IPS DF 4.7 (cell line): ENCODE measurements at regions not wholly inside any gene's neighbourhood (a gene's known extent, or its start where the extent isn't known, plus 50 kb on each side); places are given as distances from the start of the nearest gene placed in this dataset.
"Not testable (repeated sequence)": the region's sequence is repeated elsewhere in the genome, so short reads cannot be mapped to it uniquely, and the experiment has no call there.

ENCODE experiments used
- DNase-seq: peaks from one replicate; pipeline ENCODE4 v3.0.0-alpha.2; 2013; ENCODE audit warnings: low spot score; ENCODE audit errors: extremely low read depth

DNA sequence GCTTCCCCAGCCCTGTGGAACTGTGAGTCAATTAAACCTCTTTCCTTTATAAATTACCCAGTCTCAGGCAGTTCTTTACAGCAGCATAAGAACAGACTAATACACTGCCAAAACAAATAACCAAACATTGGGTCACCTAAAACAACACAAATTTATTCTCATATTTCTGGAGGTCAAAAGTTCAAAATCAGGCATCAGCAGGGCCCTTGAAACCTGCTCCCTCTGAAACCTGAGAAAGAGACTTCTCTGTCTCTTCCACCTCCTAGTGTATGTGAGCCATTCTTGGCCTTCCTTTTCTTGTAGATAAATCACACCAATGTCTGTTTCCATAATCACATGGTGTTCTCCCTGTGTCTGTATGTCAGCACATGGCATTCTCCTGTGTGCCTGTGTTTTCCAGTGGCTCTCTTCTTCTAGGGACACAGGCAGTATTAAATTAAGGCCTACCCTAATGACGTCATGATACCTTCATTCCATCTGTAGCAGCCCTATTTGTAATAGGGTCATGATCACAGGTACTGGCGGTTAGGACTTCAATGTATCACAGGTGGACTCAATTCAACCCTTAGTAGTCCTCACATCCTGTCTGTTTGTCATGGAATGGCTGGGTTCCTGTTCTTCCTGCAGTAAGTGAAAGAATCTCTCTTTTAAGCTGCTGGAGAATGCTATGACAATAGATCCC, 147.3 kb upstream of the CLNK start:
- no peak for DNase-seq

- DNase-seq: not testable (repeated sequence)
Measured at GRCh38 chr4:10828918-10829538, 144.5 kb upstream of the CLNK start.

GRCh38 chr4:10821826-10822225, 137.3 kb upstream of the CLNK start:
- no peak for DNase-seq

GRCh38 chr4:10816571-10816970, 132.0 kb upstream of the CLNK start:
- DNase-seq: no peak

DNA sequence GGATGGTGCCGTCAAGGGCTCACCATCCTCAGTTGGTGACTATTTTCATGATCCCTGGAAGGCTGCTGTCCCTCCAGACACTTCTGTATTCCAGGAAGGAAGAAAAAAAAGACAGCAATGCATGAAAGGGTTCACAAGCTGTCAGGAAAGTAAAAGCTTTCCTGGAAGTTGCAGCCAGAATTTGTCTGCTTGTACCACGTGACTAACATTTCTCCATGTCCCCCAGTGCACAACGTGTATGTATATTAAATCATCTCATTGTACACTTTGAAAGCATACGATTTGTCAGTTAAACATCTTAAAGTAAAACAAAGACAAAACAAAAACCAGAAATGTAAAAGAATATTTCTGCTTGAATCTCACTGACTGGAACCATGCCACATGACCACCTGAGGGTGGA, 127.4 kb upstream of the CLNK start:
- DNase-seq: no peak

DNA sequence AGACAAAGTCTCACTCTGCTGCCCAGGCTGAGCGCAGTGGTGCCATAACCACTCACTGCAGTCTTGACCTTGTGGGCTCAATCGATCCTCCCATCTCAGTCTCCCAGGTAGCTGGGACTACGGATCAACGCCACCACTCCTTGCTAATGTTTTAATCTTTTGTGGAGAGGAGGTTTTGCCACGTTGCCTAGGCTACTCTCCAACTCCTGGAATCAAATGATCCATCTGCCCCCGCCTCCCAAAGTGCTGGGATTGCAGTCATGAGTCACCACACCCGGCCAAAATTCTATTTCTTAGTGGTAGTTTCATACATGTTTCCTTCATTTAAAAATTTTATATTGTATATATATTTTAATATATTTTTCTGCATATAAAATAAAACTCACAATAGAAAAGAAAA, 125.8 kb upstream of the CLNK start:
- no peak for DNase-seq

- no peak for DNase-seq
Measured at GRCh38 chr4:10809905-10810304, 125.3 kb upstream of the CLNK start.

- DNase-seq: no peak
Measured at GRCh38 chr4:10808591-10808990, 124.0 kb upstream of the CLNK start.

- DNase-seq: no peak
Measured at GRCh38 chr4:10806953-10807645, 122.5 kb upstream of the CLNK start.

DNA sequence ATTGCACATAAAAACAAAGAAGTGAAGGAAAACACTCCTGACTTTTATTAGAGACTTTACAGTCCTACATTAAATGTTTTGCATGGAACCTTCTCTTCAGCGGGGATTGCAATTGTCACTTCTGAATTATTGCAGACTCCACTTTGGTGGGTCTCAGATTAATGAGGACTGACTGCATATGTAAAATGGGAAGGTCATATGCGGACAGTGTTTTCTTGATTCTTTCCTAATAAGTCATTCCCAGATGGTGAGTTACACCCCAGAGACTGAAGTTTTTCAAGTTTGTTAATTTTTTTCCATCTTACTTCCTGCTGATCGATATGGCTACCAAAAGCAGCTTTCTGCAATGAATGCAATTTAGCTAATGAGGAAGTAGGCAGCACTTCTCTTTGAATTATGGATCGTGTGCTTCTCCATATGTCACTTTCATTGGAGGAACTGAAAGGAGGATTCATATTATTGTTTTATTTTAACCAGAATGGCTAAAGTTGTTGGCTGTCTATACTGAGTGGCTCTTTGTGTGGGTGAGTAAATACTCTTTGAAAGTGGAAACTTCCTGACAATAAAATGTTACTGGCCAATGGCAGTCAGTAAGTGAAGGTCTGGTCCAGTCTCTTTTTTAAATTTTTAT, 119.3 kb upstream of the CLNK start:
- no peak for DNase-seq

DNA sequence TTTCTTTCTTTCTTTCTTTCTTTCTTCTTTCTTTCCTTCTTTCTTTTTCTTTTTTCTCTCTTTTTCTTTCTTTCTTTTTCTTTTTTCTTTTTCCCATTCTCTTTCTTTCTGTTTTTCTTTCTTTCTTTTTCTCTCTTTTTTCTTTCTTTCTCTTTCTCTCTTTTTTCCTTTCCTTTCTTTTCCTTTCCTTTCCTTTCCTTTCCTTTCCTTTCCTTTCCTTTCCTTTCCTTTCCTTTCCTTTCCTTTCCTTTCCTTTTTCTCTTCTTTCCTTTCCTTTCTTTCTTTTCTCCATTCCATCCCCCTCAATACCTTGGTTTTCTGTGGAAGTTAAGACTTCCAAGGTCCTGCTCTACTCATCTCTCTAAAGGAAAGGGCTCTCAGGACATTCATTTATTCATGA, 102.8 kb upstream of the CLNK start:
- DNase-seq: no peak

DNA sequence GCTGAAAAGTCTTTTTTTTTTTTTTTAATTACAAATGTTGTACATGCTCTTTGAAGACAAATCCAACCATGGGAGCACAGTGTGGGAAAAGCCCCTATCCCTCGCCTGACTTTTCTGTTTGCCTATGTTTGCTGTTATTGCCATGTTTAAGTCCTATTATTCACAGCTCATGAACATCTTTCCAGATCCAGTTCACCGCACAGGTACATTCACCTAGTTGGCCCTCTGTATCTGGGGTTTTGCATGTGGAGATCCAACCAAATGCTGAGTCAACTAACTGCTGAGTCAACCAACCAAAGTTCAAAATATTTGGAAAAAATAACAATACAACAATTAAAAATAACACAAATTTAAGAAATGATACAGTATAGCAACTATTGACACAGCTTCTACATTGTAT, 100.1 kb upstream of the CLNK start:
- no peak for DNase-seq

DNA sequence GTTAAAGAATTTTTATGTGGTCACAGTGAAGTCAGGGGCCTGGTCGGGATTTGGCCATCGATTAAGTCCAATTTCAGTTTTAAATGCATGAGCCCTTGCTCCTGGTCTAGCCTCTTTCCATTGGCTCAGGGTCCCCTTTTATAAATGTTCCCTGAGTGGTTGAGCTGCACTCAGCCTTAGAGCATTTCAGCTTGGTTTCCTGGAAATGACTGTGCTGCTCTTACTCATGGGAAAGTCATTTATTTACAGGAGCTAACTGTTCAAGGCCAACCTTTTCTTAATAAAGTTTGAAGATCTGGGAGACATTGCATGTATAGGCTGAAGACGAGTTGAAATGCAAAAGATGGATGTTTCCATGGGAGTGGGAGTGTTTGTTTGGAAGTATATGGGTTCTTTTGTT, 98.8 kb upstream of the CLNK start:
- no peak for DNase-seq

GRCh38 chr4:10781805-10782204, 97.2 kb upstream of the CLNK start:
- no peak for DNase-seq

DNA sequence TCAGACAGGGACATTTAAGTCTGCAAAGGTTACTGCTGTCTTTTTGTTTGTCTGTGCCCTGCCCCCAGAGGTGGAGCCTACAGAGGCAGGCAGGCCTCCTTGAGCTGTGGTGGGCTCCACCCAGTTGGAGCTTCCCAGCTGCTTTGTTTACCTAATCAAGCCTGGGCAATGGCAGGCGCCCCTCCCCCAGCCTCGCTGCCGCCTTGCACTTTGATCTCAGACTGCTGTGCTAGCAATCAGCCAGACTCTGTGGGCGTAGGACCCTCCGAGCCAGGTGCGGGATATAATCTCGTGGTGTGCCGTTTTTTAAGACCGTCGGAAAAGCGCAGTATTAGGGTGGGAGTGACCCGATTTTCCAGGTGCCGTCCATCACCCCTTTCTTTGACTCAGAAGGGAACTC, 96.2 kb upstream of the CLNK start:
- DNase-seq: not testable (repeated sequence)

- DNase-seq: not testable (repeated sequence)
Measured at GRCh38 chr4:10775132-10775531, 90.6 kb upstream of the CLNK start.

DNA sequence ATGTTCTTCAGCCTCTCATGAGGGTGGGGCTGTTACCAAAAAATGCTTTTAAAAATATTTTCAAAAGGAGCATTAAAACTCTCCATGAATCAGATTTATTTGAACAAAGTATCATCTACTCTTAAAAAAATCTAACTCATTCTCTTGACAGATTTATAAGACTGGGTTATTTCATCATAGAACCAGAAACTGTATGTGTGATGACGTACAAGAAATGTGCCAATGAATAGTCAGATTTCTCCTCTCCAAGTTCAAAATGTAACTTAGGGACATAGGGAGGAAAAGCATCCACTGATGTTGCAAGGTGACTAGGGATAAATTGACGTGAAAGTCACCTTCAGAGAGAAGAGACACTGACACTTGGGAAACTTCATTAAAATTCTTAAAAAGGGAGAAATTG, 89.1 kb upstream of the CLNK start:
- DNase-seq: no peak

DNA sequence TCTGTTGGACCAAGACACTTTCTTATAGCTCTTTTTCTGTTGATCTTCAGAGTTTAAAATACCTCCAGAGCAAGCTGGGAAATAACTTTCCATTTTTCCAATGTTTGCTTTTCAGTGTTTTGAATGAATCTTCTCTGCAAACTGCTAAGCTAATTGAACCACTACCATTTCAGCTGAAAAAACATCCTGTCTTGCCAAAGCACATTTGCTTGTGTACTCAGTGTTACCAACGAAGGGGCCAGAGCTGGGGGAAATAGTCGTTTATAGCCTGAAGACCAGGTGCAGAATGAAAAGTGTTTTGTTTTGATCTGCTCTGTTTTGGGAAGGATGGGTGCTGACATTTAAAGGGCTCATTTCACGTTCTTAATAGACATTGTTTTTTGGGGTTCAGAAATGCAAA, 88.4 kb upstream of the CLNK start:
- no peak for DNase-seq

DNA sequence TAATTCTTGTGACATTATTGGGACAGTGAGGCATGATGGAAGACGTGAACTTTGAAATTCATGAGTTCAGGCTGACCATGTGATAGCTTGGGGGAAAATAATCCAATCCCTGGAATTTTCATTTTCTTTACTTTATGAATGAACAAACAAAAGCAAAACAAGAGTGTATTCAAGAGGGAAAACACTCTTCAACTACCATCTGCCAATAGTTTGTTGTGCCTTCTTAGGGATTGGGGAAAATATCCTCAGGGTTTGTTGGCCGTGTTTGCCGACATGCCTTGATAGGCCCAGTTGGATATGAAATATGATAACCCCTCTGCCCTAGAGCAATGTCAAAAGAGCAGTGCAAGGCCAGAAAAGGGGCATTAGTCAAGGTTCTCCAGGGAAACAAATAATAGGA, 80.8 kb upstream of the CLNK start:
- DNase-seq: no peak

- DNase-seq: no peak
Measured at GRCh38 chr4:10762561-10762960, 78.0 kb upstream of the CLNK start.

- no peak for DNase-seq
Measured at GRCh38 chr4:10761903-10762302, 77.3 kb upstream of the CLNK start.

- no peak for DNase-seq
Measured at GRCh38 chr4:10760086-10760485, 75.5 kb upstream of the CLNK start.
